OCI-LY7 (cell line): ENCODE measurements at regions not wholly inside any gene's neighbourhood (a gene's known extent, or its start where the extent isn't known, plus 50 kb on each side); places are given as distances from the start of the nearest gene placed in this dataset.

ENCODE experiments used
- CTCF ChIP-seq: fragments of 200-600 bp; sonication (generic); conservative IDR thresholded peaks from 2 replicates; pipeline ENCODE4 v1.5.1; 2014; ENCODE audit warnings: mild to moderate bottlenecking, antibody characterized with exemption, low read length, moderate library complexity, mixed read lengths
- EZH2phosphoT487 ChIP-seq: fragments of 200-600 bp; sonication (generic); IDR thresholded peaks from 2 replicates; pipeline ENCODE4 v1.6.1; 2018; ENCODE audit warnings: low read depth, borderline replicate concordance, mild to moderate bottlenecking, mixed run types, antibody characterized with exemption, low read length, moderate library complexity, mixed read lengths

GRCh38 chr13:109611912-109612691 lies 174.3 kb downstream of the IRS2 start:
- TF ChIP-seq CTCF (no peak), EZH2phosphoT487 (no peak)
